ENCODE measurements at regions not wholly inside any gene's neighbourhood (a gene's known extent, or its start where the extent isn't known, plus 50 kb on each side); places are given as distances from the start of the nearest gene placed in this dataset.
"Not testable (repeated sequence)": the region's sequence is repeated elsewhere in the genome, so short reads cannot be mapped to it uniquely, and the experiment has no call there.

DNA sequence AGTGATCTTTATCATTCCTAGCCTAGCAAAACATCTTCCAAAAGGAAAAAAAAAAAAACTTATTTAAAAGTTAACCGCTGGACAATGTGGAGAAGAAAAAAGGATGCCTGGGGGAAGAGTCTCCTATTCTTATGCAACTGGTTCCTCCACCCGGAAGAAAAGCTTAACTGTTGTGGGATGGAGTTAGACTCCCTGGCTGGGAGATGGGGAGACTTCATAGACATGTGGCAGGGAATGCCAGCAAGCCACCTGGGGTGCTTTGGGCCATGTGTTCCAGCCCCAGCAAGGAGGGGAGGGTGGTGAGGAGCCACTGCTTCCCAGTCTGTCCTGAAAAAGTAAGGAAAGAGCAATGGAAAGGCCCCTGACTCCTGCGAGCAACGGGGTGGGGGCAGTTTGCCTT lies 119.4 kb upstream of the SPIN4 start:
- DNase-seq (ENCODE audit: low read depth, low spot score) = peak; percentile 79

DNA sequence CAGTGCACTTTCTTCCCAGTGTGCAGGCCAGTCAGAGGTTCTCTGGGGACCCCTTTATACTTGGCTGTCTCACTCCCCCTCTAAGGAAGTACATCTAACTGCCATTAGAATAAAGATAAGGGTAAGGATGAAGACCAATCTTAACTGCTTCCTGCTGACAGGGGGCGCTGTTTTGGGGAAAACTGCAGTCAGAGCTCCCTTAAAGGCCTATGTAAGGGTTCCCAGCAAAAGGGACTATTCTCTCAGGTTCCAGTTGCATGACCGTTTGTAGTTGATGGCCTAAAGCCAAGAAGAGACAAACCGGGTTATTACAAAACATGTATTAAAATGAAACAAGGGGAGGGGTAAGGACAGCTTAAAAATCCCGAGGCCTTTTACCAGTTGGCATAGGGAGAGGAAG lies 115.6 kb upstream of the SPIN4 start:
- DNase-seq (ENCODE audit: low read depth, low spot score) = no peak

DNA sequence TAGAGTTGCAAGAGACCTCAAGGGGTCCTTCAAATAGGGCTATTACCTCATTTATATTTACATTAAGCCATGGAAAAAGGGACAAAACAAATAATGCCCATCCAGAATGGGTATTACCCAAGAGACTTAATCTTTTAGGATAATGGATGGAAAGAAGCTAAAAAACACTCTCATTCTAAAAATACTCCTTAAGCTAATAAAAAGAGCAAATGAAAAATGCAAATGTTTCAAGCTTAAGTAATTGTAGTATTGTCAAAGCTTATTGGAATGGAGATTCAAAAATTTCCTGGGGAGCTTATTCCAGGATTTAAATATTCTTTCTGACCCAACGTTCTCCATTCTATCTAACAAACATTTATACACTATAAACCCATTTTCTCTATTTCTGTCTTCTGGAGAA lies 107.8 kb upstream of the SPIN4 start:
- DNase-seq (ENCODE audit: low read depth, low spot score) = no peak

DNA sequence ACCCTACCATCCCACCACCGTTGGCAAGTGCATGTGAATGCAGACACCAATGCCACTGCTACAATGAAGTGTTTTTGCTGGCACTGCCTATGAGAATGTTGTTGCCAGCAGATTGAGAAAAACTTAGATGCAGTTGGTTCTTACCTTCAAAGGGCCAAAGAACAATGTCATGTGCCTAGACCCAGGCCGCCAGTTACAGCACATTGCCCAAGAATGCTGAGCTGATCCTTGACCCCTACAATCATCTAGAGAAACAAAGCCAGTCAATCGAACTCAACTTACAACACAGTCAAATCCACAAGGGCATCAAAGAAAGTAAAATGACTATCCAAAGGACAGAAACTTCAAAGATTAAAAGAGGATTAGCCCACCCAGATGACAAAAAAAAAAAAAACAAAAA lies 102.4 kb upstream of the SPIN4 start:
- no peak for DNase-seq (ENCODE audit: low read depth, low spot score)

DNA sequence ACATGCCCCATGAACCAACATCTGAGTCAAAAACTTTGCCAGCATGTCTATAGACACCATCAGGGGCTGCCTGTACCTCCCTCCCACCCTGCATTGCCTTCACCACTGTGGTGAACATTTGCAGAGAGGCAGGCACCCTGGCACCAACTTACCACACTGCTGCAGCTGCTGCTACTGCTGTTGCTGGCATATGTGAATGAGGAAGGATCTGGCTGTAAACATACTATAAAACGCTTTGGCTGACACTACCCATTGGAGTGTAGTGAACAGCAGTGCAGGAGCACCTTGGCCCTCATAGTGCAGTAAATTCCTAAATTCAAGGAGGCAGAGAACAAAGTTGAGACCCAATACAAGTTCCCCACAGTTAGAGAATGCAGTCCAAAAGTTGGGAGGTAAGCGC lies 90.6 kb upstream of the SPIN4 start:
- no peak for DNase-seq (ENCODE audit: low read depth, low spot score)

DNA sequence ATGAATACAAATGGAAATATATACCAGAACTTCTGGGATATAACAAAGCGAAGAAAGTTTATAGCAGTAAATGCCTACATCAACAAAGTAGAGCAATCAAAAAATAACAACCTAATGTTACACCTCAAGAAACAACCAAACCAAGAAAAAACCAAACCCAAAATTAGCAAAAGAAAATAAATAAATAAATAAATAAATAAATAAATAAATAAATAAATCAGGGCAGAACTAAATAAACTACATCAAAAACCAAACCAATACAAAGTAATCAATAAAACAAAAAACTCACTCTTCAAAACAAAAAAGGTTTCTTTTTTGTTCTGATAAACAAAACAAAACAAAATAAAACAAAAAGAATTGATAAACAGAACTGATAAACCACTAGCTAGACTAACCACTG lies 88.4 kb upstream of the SPIN4 start:
- DNase-seq (ENCODE audit: low read depth, low spot score) = no peak

DNA sequence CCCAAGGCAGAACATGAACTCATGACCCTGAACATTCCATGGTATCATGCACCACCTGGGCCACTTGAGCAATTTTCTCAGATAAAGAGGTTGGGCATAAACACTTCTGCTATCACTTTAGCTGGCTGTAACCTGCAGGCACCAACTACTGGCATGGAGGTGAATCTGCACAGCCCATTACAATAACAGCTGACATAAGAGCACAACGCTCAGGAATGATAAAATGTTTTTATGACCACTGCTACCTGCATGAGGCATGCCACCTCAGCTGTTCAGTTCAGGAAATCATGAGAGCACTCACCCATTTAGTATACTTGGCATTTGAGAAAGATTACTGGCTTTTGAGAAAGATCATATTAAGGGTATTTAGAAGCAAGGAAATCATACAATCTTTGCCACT lies 85.7 kb upstream of the SPIN4 start:
- DNase-seq (ENCODE audit: low read depth, low spot score) = no peak

DNA sequence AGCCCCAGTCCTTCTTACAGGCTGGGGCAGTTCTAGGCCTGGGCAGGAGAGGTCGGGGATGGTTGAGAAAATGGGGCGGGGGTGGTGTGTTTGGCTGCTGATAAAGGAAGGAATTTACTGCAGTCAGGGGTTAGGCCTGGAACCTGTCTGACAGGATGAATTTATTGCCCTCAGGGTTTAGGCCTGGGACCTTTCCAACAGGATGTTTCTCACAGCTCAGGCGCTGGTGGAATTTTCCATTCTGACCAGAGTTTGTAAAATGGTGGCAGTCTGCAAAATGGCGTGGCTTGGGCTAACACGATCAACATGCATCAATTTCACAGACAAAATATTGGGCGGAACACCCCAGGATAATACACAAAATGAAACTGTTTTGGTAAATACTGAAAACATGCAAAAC lies 83.5 kb upstream of the SPIN4 start:
- DNase-seq (ENCODE audit: low read depth, low spot score) = peak; percentile 98

DNA sequence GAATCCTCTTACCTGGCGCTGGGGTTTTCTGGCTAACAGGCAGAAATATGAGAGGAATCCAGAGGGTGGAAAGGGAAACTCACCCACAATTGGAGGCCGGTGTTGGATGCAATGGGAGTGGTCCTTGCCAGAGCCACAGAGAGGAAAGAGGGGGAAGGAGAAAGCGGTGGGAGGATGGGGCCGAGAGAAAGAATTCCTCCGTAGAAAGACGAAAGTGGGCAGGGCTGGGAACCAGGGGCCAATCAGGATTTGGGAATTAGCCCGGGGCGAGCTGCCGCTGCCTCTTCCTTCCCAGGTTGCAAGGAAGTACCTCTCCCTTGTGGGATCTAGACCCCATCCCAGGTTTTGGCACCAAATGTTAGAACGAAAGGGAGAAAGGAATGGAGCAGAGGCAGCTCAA lies 83.1 kb upstream of the SPIN4 start:
- peak; percentile 94 for DNase-seq (ENCODE audit: low read depth, low spot score)

DNA sequence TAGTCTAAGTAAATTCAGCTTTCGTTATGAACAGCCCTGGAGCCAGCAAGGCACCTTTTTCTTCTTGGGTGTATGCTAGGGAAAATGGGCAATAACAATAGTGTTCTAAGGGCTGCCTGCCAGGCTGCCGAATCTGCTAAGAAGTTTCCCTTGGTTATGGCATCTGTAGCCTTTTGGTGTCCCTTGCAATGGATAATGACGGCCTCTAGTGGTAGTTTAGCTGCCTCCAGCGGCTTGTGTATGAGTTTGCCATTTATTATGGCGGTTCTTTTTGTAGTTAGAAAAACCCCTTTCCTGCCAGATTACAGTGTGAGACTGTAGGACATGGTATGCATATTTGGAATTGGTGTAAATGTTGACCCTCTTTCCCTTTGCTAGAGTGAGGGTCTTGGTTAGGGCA lies 78.9 kb upstream of the SPIN4 start:
- DNase-seq (ENCODE audit: low read depth, low spot score) = no peak

DNA sequence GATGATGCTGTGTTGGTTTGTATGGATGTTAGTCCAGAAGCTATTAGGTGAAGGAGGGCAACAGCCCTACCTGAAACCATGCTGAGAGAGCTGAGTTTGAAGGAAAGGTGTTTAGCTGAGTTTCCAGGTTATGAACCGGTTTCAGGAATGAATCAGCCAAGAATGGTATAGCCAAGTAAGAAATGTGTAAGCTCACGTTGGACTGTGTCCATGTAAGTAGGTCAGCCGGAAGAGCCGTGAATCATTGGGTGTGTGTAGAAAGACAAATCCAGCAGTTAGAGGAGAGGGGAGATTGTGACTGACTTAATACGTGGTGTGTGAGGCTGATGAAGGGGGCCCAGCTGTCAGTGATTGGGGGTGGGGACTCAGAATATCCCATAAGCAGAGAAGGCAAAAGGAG lies 77.2 kb upstream of the SPIN4 start:
- no peak for DNase-seq (ENCODE audit: low read depth, low spot score)

DNA sequence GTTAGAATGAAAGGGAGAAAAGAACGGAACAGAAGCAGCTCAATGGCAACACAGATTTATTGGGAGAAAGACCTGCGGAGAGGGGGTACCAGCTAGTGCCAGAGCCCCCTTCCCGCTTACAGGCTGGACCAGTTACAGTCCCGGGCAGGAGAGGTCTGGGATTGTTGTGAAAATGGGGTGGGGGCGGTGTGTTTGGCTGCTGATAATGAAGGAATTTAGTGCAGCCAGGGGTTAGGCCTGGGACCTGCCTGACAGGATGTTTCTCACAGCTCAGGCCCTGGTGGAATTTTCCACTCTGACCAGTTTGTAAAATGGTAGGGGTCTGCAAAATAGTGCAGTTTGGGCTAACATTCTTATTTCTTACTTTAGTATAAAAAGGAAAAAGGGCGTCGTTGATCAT lies 75.4 kb upstream of the SPIN4 start:
- DNase-seq (ENCODE audit: low read depth, low spot score) = peak; percentile 89

DNA sequence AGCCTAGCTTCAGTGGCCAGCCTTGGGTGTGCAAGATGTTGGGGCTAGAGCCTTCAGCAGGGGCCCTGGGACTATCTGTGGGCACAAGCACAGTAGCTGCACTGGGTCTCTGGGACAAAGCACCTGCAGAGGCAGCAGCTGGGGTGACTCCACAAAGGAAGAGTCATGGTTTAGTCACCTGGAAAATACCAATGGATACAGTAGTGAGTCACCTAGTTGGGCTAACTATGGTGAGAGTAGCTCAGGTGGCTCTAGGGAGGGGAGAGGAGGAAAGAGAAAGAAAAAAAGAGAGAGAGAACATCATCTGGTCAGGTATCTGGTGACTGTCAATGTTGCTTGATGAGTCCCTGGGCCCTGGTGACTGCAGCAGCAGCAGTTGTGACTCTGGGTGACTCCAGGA lies 72.9 kb upstream of the SPIN4 start:
- DNase-seq (ENCODE audit: low read depth, low spot score) = no peak

DNA sequence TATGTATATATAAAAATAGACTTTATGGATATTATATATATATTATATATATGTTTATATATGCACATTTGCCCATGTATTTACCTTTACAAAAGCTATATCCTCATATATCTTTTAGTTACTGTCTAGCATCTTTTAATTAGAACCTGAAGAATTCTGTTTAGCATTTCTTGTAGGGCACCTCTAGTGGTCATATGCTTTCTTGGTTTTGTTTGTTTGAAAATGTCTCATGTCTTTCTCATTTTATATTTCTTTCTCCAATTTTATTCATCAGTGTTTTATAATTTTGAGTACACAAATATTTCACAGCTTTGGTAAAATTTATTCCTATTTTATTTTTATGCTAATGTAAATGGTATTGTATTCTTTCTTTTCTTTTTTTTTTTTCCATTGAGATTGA lies 70.3 kb upstream of the SPIN4 start:
- DNase-seq (ENCODE audit: low read depth, low spot score) = no peak

DNA sequence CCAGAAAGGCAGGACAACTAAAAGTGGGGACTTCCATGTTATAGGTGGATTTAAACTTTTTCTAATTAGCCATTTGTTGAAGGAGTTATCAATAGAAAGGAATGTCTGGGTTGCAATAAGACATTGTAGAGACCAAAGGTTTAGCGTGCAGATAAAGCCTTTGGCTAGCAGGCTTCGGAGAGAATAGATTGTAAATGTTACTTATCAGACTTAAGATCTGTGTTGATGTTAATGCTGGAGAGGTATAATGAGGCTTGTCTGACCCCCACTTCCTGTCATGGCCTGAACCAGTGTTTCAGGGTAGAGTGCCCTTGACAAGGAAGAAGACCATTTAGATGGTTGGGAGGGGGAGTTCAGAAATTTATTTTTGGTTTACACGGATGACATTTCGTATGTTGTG lies 67.1 kb upstream of the SPIN4 start:
- no peak for DNase-seq (ENCODE audit: low read depth, low spot score)

DNA sequence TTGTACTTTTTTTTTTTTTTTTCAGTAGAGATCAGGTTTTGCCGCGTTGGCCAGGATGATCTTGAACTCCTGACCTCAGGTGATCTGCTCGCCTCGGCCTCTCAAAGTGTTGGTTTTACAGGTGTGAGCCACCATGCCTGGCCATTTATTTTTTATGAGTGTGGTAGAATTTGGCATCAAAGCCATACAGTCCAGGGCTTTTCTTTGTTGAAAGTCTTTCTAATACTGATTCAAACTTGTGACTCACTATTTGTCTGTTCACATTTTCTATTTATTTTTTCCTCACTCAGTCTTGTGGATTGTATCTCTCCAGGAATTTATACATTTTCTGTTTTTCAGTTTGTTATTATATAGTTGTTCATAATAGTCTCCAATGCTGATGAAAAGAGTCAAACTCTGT lies 66.5 kb upstream of the SPIN4 start:
- no peak for DNase-seq (ENCODE audit: low read depth, low spot score)

DNA sequence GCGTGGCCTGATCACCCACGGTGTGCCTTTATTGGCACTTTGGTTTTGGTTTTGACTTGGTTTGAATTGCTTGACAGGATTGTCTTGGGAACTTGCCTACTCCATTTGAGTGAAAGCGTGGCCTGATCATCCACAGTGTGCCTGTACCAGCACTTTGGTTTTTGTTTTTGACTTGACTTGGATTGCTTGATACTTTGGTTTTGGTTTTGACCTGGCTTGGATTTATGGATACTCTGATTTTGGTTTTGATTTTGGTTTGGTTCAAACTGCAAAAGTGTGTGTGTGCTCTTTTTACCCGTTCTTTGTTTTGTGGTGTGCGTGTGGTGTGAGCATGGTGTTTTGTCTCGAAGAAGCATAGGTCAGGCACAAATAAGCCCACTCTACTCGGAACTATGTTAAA lies 58.8 kb upstream of the SPIN4 start:
- DNase-seq (ENCODE audit: low read depth, low spot score) = not testable (repeated sequence)

DNA sequence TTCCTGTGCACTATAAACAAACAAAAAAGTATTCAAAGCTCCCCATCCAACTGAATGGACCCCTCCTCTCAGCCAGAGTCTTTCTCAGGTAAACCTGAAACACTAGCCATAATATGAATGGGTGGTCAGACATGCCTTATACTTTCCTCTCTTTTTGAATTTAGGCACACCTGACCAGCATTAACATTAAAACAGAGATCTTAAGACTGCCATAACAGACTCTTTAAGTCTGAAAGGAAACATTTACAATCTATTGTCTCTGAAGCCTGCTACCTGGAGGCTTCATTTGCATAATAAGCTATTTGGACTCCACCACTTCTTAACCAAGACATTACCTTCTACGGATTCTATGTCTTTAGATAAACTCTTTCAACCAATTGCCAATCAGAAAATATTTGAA lies 56.9 kb upstream of the SPIN4 start:
- DNase-seq (ENCODE audit: low read depth, low spot score) = no peak

DNA sequence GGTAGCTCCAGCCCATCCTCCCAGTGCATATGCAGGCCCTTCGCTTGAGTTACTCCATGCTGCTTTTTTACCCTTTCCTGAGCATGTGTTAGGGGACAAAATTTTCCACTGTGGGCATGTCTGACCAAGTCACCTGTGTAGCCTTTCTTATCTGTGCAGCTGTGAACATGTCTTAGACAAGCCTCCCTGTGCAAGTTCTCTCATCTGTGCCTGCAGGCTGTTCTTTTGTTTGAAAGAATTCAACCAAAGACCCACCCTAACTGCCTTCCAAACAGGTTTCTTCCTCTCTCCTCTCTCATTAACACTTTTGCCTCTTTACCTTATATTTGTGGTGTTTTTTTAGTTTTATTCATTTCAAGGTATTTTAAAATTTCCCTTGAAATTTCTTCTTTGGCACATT lies 53.2 kb upstream of the SPIN4 start:
- DNase-seq (ENCODE audit: low read depth, low spot score) = no peak

DNA sequence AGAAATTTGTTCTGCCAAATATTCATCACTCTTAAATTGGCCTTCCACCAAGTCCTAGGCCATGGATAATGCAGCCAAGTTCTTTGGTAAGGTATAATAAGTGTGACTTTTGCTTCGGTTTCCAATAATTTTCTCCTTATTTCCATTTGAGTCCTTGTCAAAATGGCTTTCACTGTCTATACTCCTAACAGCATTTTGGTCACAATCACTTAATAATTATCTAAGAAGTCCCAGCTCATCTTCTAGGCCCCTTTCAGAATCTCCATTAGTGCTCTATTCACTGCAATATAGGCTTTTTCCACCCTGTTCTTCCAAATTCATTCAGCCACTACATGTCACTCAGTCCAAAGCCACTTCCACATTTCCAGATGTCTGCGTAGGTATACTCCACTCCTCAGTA lies 51.0 kb upstream of the SPIN4 start:
- no peak for DNase-seq (ENCODE audit: low read depth, low spot score)
